Breast epithelium (tissue), 4 donors: ENCODE measurements at regions not wholly inside any gene's neighbourhood (a gene's known extent, or its start where the extent isn't known, plus 50 kb on each side); places are given as distances from the start of the nearest gene placed in this dataset.

Experiments used
- DNase-seq, 2 donors: peaks; one replicate each; pipeline ENCODE4 v3.0.0-alpha.2; 2019; ENCODE audit warnings: low spot score in 2 of 2
- H3K27ac ChIP-seq, 2 donors: fragments of 200-600 bp; sonication (generic) in 1 of 2; one replicate each; pipeline ENCODE4 v1.5.1; 2016 to 2019; ENCODE audit warnings: mild to moderate bottlenecking in 1 of 2
- H3K27me3 ChIP-seq, 2 donors: fragments of 200-600 bp; sonication (generic) in 1 of 2; one replicate each; pipeline versions ENCODE4 v1.5.1 to v1.6.0; 2017 to 2019; ENCODE audit warnings: control low read depth in 1 of 2, mild to moderate bottlenecking in 1 of 2
- H3K36me3 ChIP-seq: fragments of 200-600 bp; one replicate; pipeline ENCODE4 v1.5.1; 2019
- H3K4me1 ChIP-seq, 2 donors: fragments of 200-600 bp; sonication (generic); one replicate each; pipeline ENCODE4 v1.5.1; 2016 to 2019; ENCODE audit warnings: control low read depth in 1 of 2
- H3K4me3 ChIP-seq, 3 donors: fragments of 200-600 bp; sonication (generic); 1 replicate in 2 of 3; 2 replicates in 1 of 3; pipeline ENCODE4 v1.5.1; 2016 to 2019; ENCODE audit warnings: mild to moderate bottlenecking in 3 of 3, moderate library complexity in 2 of 3
- H3K9me3 ChIP-seq, 2 donors: fragments of 200-600 bp; sonication (generic) in 1 of 2; one replicate each; pipeline ENCODE4 v1.5.1; 2016 to 2019; ENCODE audit warnings: control low read depth in 1 of 2
- CTCF ChIP-seq, 3 donors: fragments of 450-650 bp; IDR thresholded peaks; one replicate each; pipeline ENCODE4 v1.5.1; 2016 to 2017; ENCODE audit warnings: antibody characterized with exemption in 3 of 3, mild to moderate bottlenecking in 3 of 3, moderate library complexity in 3 of 3
- POLR2A ChIP-seq: fragments of 450-650 bp; IDR thresholded peaks from one replicate; pipeline ENCODE4 v1.6.1; 2016; ENCODE audit warnings: antibody characterized with exemption, mild to moderate bottlenecking, moderate library complexity
- POLR2AphosphoS5 ChIP-seq, 3 donors: sonication (generic); formaldehyde crosslinking; IDR thresholded peaks; one replicate each; pipeline ENCODE4 v1.6.1; 2017; ENCODE audit warnings: antibody characterized with exemption in 3 of 3
- intact Hi-C: fragments of 100-400 bp; cut with DNase I; formaldehyde crosslinking; loops from one replicate; pipeline ENCODE4 v1.15.1; 2023; ENCODE audit warnings: low total_unique reads

GRCh38 chr5:173496129-173496882 lies 120.1 kb downstream of the BOD1 start:
- no peaks in the 10 kb centered on the region for H3K27me3 ChIP-seq
- H3K4me3 ChIP-seq: no peak overlapping the region
- no peak for TF ChIP-seq POLR2AphosphoS5 (IDR thresholded peaks at IDR 0.05)
- no peak for TF ChIP-seq POLR2A
- no peak for TF ChIP-seq CTCF (IDR thresholded peaks at IDR 0.05)
- intact Hi-C loops: no loop called here
- no peaks in the 10 kb centered on the region for H3K9me3 ChIP-seq
- H3K36me3 ChIP-seq: no peaks in the 10 kb centered on the region
- DNase-seq: no peak
- H3K27ac ChIP-seq: peak overlapping the region; percentile 27 to 58
- peaks cover 3 to 9% of the 10 kb centered on the region in 2 donors for H3K4me1 ChIP-seq

GRCh38 chr5:173495225-173495904 lies 121.1 kb downstream of the BOD1 start:
- Histone ChIP-seq H3K9me3 (no peaks in the 10 kb centered on the region), H3K4me3 (no peak overlapping the region), H3K4me1 (peaks cover 3 to 9% of the 10 kb centered on the region in 2 donors), H3K27ac (peak overlapping the region; percentile 27 to 58), H3K27me3 (no peaks in the 10 kb centered on the region), H3K36me3 (no peaks in the 10 kb centered on the region)
- peak in 1 of 2 donors; percentile 80 for DNase-seq
- intact Hi-C loops: no loop called here
- TF ChIP-seq CTCF (IDR thresholded peaks at IDR 0.05) (no peak), POLR2A (no peak), POLR2AphosphoS5 (IDR thresholded peaks at IDR 0.05) (no peak)

GRCh38 chr5:173494446-173494845 lies 122.0 kb downstream of the BOD1 start:
- Histone ChIP-seq H3K27ac (peak overlapping the region in 1 of 2 donors; percentile 25), H3K36me3 (no peaks in the 10 kb centered on the region), H3K27me3 (no peaks in the 10 kb centered on the region), H3K9me3 (no peaks in the 10 kb centered on the region), H3K4me3 (no peak overlapping the region), H3K4me1 (peaks cover 3 to 9% of the 10 kb centered on the region in 2 donors)
- DNase-seq: no peak
- intact Hi-C loops: loop anchor here (5.0 kb wide), 1 partner anchor 167 kb away; the partner anchor contains the start of gene STC2
- TF ChIP-seq POLR2A: no peak
- TF ChIP-seq CTCF (IDR thresholded peaks at IDR 0.05): no peak
- TF ChIP-seq POLR2AphosphoS5 (IDR thresholded peaks at IDR 0.05): no peak

GRCh38 chr5:173493846-173494245 lies 122.6 kb downstream of the BOD1 start:
- H3K27ac ChIP-seq: no peak overlapping the region
- intact Hi-C loops: loop anchor here (5.0 kb wide), 1 partner anchor 167 kb away; the partner anchor contains the start of gene STC2

More at GRCh38 chr5:173493846-173494245, 122.6 kb downstream of the BOD1 start:
- no peak for TF ChIP-seq CTCF (IDR thresholded peaks at IDR 0.05)
- no peak for TF ChIP-seq POLR2AphosphoS5 (IDR thresholded peaks at IDR 0.05)
- no peak for TF ChIP-seq POLR2A
- no peak for DNase-seq
- H3K4me1 ChIP-seq: peaks cover 0 to 9% of the 10 kb centered on the region in 2 donors
- no peaks in the 10 kb centered on the region for H3K27me3 ChIP-seq
- no peaks in the 10 kb centered on the region for H3K9me3 ChIP-seq
- no peaks in the 10 kb centered on the region for H3K36me3 ChIP-seq
- H3K4me3 ChIP-seq: no peak overlapping the region
